GM19463 (cell line): ENCODE measurements at regions not wholly inside any gene's neighbourhood (a gene's known extent, or its start where the extent isn't known, plus 50 kb on each side); places are given as distances from the start of the nearest gene placed in this dataset.

ENCODE experiments used
- ATAC-seq: cut with Tn5 transposase; IDR thresholded peaks from one replicate; pipeline ENCODE4 v1.9.1; 2021; ENCODE audit warnings: mild to moderate bottlenecking, moderate library complexity; ENCODE audit not compliant: unreplicated experiment

DNA sequence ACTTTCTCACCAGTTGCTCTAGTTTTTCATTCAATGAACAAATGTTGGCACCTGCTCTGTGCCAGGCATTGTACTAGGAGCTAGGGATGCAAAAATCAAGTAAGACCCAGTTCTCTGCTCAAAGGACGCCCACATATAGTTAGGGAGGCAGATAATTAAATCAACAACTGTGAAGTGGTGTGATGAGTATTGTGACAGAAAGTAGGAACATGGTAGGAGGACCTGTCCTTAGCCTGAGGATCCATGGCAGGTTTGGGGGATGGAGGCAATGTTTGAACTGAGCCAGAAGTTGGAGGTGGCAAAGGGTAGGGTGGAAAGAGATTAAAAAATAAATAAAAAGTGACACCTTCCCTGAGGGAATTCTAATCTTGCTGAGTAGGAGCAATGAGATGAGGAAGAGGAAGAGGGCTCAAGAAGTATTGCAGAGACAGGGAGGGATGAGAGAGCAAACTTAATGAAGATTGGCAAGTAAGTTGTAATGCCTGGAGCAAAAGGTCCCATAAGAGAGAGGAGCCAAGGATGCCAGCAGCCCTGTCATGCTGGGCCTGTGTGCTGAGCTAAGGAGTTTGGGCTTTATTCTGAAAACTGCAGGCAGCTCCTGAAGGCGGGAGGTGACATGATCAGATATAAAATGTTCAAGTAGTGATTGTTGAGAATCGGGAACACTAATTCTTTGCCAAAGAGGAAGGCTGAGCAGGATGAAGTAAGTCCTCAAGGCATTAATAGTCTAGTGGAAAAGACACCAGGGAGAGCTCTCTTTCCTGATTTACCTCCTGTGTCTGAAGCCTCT, 184.3 kb upstream of the PPP2R3A start:
- ATAC-seq: no peak

DNA sequence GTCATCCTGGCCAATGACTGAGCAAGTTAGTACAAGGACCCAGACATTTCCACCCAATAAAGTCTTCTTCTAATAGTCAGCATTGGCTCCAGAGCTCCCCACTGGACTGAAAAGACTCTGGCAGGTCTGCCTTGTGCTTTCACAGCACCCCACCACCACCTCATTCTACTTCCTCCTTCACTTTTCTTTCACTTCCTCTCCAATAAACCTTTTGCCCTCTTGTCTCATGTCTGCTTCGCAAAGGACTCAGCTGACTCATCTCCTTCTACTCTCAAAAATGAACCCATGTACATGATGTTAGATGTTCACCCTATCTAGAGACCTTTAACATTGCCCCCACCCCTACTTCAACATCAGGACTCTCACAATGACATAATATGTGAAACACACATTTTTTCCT, 181.0 kb upstream of the PPP2R3A start:
- ATAC-seq: peak; percentile 83

DNA sequence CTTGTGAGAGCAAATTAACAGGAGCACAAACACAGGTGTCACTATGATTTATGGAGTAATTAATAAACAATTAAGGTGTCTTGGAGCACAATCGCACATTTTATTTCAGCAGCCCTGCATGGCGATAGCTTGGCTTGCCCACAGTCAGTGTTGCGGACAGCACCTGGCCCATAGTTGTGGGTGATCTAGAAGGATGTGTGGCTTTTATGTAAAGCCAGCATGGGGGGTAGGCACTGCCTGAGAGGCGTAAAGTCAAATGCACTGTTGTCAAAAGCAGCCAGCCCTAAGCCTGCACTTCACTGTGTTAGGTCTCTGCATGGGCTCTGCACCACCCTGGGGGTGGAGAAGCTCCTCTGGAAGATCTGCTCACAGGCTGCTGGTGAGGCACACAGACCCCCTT, 177.4 kb upstream of the PPP2R3A start:
- no peak for ATAC-seq

DNA sequence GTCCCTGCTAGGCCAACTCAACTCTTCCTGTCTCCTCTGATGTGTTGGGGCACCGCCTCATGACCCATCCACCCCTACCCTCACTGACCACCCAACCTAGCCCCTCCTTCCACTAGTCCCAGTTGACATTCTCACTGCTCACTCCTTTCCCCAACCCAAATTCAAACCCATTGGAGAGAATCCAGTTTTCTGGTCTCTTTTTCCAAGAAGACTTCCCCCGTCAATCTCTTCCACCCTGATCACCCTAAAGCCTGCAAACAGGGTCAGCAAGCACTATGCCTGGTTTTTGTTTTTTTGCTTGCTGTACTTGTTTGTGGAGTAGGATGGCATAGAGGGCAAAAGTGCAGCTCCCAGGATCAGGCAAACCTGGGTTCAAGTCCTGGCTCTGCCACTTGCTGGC, 176.6 kb upstream of the PPP2R3A start:
- no peak for ATAC-seq

DNA sequence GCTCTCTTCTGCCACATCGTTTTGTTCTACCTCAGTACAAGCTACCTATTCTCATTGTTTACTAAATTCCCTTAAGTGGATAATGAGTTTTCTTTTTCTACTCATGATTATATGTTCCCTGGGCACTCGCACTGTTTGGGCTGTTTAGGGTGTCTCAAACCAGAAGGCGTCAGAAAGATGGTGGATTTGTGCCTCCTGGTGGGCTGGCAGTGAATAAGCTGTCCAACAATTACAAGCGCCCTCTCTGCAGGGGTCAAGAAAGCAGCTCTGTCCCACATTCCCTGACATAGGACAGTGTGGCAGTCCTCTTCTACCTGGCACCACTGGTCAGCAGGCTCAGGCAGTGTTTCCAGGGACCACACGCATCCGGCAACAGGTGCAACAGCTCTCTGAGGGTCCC, 173.4 kb upstream of the PPP2R3A start:
- ATAC-seq: no peak

DNA sequence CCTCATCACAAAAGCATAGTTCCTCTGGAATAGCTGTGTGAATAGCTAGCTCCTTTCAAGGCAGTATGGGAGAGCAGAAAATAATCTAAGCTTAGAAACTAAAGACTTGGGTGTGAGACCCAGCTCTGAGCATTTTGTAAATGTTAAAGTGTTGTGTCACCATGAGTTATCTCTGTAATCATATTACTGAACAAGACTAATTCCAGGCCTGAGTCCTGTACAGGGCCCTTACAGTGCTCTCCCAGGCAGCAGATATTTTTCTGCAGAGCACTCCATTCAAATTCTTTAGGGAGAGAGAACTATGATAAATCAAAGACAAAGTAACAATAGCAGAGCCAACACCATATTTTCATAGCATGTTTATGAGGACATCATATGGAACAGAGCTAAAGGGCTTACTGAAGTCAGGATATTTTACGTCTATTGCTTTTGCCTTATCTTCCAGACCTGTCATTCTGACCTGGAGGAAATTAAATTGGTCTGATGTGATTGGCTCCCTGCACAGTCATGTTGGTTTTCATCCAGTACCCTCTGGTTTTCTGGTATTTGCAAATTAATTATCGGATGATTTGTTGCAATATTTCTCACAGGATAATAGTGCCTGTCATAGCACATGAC, 172.6 kb upstream of the PPP2R3A start:
- no peak for ATAC-seq

DNA sequence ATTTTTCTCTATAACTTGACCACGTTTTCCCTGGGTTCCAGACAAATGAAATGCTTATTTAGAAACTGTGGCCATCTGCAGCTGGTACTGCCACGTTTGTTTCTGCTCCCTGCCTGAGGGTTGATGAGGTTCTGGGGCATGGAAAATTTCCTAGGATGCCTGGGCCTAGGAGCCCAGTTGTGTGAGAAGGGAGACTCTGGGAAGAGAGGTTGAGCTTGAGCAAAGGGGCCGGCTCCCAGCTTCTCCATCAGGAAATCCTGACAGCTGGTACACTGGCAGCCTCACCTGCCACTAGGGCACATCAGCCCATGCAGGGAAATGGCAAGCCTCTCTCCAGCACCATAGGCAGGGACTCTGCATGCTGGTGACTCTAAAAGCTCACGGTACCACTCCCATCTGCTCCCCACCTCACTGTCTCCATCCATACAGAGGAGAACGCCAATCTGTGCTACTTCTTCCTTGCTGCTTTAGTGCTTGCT, 165.4 kb upstream of the PPP2R3A start:
- no peak for ATAC-seq

DNA sequence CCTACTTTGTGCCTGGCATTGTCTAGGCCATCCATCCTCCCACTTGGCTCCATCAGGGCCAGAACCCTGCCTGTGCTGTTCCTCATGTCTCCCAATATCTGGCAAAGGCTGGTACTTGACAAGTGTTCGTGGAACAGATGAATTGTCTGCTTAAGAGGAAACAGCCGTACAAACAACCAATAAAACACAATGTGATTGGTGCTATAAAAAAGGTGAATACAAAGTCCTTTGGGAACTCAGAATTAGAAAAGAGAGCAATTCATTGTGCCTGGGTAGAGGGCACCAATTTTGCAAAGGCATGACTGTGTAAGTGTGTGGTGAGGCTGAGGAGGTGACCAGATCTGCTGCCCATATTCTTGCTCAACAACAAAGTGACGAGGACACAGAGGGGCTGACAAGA, 164.5 kb upstream of the PPP2R3A start:
- ATAC-seq: no peak

DNA sequence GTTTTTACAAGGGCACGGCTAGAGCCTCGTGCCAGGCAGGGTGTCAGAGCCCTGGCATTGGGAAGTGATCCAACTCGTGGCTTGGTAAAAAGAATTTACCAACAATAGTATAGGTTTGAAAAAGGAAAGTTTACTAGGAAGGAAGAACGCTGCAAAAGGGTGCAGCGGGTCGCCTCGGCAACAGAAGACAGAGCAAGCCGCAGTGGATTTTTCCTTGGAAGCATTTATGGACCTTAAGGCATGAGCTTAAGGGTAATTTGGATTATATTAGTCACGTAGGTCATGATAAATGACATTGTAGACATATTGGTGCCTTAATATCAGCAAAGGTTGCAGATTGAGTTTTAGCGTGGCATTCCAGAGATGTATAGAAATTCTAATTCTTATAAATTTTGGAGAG, 163.4 kb upstream of the PPP2R3A start:
- no peak for ATAC-seq

DNA sequence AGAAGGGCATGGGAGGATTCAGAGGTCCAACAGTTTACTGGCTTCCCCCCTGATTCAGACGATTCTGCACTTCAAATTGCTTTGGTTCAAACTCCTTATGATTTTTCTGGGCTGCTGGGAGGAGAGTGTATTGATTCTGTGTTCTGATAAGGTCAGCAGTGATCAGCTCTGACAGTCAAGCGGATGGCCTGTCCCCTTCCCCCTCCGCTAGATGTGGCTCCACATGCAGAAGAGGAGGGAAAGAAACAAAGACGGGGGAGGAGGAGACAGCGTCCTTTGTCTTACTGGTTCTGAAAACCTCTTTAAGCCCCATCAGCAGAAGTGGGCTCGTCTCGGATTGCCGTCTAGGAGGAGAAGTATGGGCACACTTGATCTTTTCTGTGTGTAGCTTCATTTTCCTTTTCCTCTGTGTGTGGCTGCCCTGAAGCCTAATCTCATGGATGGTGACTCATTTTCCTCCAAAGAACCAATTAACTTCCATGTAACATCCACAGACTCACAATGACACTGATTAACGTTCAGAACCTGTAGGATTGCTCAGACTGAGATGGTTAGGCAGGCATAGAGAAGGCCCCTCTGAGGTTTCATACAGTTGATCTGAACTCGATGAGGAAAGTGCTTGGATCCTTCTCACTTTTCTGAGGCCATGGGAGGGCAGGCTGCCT, 162.4 kb upstream of the PPP2R3A start:
- no peak for ATAC-seq

DNA sequence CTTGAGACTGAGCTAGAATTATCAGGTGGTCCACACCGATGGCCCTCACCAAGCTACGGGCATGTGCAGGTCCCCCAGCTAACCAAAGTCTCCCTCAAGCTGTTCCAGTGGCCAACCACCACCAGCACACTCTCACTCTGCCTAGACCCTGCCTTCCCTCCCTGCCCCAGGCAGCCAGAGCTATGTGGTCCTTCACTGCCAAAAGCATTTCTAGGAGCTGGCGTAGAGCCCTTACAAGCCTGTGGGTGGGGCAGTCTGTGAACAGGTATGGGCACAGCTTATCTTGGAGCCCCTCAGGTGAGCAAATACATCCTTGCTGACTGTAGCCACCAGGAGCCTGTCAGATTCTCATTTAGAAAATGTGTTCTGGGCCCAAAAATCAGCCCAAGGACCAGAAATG, 159.8 kb upstream of the PPP2R3A start:
- ATAC-seq: no peak

DNA sequence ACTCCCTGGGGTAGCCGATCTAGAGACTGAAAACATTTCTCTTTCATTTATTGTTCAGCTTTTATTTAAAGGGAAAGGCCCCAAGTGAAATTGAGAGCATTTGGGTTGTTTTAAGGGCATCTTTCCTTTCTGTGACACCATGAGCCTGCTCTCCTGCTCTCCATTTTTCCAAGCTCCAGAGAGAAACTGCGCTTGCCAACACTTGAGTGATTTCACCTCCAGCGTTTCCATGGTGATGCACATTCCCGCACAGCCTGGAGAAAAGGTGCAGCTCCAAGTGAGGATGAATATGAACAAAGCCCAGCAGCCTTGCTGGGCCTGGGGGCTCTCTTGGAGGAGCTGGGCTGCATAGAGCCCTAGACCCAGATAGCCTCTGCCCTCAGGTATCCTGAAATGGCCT, 159.2 kb upstream of the PPP2R3A start:
- ATAC-seq: no peak

DNA sequence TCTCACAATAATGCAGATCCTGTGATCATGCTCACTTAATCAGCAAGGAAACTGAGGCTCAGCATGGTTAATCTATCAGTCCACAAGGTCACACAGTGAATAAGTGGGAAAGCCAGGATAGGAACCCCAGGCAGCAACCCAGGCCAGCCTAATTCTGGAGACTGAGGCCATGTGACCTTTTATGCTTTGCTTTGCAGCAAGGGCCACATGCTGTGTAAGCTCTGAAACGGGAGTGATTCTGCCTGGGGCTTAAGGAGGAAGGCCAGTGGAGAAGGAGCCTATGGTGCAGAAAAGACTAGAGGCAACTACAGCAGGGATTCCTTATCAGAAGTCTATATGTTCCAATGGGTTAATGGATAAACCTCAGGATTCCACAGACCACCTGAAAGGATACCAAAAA, 157.6 kb upstream of the PPP2R3A start:
- ATAC-seq: no peak

DNA sequence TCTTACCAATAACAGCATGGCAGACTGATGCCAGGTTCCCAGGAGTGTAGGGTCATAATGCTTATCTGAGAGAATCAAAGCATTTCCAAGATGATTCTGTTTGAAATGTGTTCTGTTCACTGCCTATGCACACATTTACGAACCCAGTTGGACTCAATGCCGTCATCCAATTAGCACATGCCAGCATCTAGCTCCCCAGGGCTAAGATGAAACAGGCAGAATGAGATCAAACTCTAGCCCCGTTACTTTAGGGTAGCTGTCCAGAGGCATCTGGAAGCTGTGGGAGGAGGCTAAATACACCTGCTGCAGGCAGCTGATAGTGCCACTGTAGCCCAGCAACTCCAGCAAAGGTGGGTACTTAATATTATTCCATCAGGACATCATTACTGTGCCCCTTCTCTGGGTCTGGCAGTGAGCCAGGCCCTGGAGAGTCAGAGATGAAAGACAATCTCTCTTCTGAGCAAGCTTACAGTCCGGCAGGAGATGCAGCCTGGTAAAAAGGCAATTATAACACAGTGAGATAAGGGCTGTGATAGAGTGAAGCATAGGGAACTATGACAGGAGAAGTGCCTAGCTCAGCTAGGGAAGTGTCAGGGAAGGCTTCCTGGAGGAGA, 156.4 kb upstream of the PPP2R3A start:
- no peak for ATAC-seq

DNA sequence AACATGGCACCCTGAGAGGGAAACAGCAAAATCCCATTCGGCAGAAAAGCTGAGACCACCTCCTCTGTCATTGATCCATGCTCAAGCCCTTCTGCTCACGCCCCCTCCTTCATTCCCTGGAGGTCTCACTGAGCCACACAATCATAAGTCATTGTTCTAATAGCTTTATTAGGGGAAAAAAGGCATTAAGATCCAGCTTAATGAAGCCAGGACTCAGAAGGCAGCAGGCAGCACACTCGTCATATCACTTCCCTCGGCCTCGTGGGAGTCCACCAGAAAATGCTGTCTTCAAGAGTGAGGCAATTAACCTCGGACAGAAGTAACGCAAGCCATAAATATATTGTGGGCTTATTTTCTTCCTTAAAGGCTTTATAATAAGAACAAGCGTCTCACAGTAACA, 153.9 kb upstream of the PPP2R3A start:
- ATAC-seq: no peak

DNA sequence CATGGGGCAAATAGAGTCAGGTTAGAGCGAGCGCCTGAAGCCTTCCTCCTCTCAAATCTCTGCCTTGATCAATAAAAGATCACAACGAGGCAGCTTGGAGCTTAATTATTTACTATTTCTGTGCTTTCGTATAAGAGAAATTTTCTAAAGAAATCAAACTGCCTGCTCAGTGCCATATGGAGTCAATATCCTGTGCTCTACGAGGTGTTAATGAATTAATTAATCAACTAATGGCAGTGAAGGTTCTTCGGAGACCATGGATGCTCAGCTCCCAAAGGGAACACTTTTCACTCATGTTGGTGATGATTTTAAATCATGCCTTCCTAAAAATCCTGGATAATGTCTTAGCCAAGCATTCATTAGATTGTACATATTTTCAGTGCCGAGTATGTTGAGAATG, 153.5 kb upstream of the PPP2R3A start:
- no peak for ATAC-seq

DNA sequence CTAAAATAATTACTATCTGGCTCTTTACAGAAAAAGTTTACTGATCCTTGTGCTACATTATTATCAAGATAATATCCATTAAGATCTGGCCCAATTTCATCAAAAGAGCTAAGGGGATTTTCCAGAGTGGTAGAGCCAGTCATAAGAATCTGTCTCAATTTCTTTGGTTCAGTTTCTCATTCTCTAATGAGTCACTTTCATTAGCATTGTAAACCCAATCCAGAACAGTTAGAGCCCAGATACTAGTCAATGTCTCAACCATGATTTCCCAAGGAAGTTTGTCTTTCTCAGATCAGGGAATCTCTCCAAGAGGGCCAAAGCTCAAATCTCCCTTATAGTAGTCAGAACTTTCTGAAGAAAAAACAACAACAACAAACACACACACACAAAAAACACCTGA, 131.1 kb upstream of the PPP2R3A start:
- no peak for ATAC-seq

DNA sequence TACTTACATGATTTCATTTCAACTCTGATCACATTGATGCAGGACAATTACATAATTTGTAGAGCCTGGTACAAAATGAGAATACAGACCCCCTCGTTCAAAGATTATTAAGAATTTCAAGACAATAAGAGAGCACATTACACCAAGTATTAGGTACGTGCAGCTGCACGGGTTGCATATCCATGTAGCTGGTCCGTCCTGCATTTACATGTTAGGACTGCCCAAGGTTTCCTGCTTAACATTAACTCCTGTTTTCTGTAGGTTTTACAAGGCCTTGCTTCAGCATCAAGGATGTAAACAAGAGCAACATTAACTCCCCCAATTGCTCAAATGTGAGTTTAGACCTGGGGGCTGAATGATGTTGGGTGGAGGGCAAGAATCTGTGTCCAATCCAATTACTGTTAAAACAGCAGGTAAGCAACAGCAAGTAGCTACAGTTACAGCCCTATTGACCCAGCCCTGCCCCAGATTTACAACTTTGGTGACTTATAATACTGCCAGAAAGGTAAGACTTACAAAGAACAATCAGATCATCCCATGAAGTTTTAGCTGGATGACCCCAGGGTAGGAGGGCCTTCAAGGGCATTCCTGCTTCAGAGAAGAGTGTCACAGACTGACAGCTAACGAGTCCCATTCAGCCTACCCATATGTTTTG, 127.4 kb upstream of the PPP2R3A start:
- ATAC-seq: no peak

DNA sequence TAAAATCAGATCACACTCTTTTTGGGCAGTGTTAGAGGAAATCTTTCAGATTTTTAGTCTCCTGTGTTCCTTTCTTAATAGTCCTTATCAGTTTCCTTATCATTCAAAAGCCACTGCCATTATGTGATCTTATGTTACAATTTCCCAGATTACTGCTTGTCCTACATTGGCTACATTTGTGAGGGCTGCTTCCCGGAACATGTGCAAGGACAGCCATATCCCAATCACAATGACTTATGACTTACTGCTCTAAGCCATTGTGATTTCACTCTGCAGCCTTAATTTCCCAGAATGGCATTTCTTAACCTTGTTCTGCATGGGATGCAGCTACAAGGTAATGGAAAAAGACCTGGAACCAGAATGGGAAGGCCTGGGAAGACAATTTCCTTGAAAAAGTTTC, 125.1 kb upstream of the PPP2R3A start:
- ATAC-seq: no peak

DNA sequence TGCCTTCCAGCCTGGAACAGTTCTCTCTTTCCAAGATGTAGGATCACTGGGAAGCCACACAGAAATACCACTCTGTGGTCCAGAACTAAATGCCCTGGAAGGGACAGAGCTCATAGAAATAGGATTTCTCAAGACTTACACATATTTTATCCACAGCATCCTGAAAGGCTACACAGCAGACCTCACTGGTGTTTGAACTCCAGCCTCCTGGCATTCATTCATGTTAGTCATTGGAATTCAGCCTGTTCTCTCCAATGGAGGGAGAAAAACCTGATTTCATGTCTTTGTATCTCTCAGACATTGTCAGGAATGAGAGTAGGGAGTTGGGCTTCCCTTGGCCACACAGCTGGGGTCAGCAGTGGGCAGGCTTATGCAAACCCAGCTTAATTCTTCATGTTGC, 121.1 kb upstream of the PPP2R3A start:
- no peak for ATAC-seq

DNA sequence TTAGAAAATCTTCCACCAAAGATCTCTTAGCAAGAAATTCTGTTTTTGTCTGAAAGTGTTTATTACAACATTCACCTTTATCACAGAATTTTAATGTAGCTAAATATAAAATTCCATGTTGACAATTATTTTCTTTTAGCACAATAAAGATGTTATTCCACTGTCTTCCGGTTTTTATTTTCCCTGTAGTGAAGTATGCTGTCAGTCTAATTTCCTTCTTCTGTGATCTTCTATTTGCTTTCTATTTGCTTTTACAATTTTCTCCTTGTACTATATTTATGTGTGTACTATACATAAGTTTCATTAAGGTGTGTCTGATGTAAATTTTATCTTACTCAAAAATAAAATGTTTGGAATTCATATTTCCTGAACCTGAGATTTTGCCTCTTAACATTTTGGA, 117.5 kb upstream of the PPP2R3A start:
- no peak for ATAC-seq
